Heart right ventricle (tissue), 16 donors: ENCODE measurements at regions not wholly inside any gene's neighbourhood (a gene's known extent, or its start where the extent isn't known, plus 50 kb on each side); places are given as distances from the start of the nearest gene placed in this dataset.

Experiments
- ATAC-seq, 8 donors: fragments of 200-7000 bp; cut with Tn5 transposase; one replicate each; pipeline ENCODE4 v1.9.1; 2020; ENCODE audit warnings: mild to moderate bottlenecking in 8 of 8, moderate library complexity in 8 of 8, moderate number of reproducible peaks in 1 of 8
- DNase-seq, 2 donors: peaks; one replicate each; pipeline ENCODE4 v3.0.0-alpha.2; 2020
- H3K27ac ChIP-seq, 10 donors: fragments of 200-600 bp; sonication (generic) in 2 of 10; one replicate each; pipeline versions ENCODE4 v1.5.0 to v1.8.0; 2020 to 2022; ENCODE audit warnings: mild to moderate bottlenecking in 3 of 10
- H3K27me3 ChIP-seq, 7 donors: fragments of 200-600 bp; one replicate each; pipeline ENCODE4 v1.8.0; 2021 to 2022; ENCODE audit warnings: mild to moderate bottlenecking in 2 of 7
- H3K36me3 ChIP-seq, 9 donors: fragments of 200-600 bp; sonication (generic) in 1 of 9; one replicate each; pipeline versions ENCODE4 v1.5.0 to v1.8.0; 2020 to 2022; ENCODE audit warnings: mild to moderate bottlenecking in 2 of 9
- H3K4me1 ChIP-seq, 9 donors: fragments of 200-600 bp; sonication (generic) in 1 of 9; one replicate each; pipeline versions ENCODE4 v1.5.0 to v1.8.0; 2020 to 2022; ENCODE audit warnings: mild to moderate bottlenecking in 4 of 9
- H3K4me3 ChIP-seq, 10 donors: fragments of 200-600 bp; sonication (generic) in 2 of 10; one replicate each; pipeline versions ENCODE4 v1.5.0 to v1.8.0; 2020 to 2022; ENCODE audit warnings: mild to moderate bottlenecking in 7 of 10, moderate library complexity in 2 of 10
- H3K9me3 ChIP-seq, 11 donors: fragments of 200-600 bp in 10 of 11; sonication (generic) in 2 of 11; one replicate each; pipeline versions ENCODE4 v1.5.0 to v1.8.0; 2013 to 2022; ENCODE audit warnings: mild to moderate bottlenecking in 2 of 11, control low read depth in 1 of 11, moderate library complexity in 1 of 11
- WGBS, 2 donors: extraction: QIAGEN DNeasy Blood & Tissue Kit; methylation state at CpG; one replicate each; pipeline ENCODE4 v1.1.7; 2013; ENCODE audit warnings: inconsistent platforms in 1 of 2; 5-methylcytosine and 5-hydroxymethylcytosine counted together
- intact Hi-C, 10 donors: fragments of 100-400 bp; cut with DNase I; formaldehyde crosslinking; loops; one replicate each; pipeline versions ENCODE4 v1.11.1 to v1.14.2; 2022
- TF ChIP-seq, protein P1 (sequence below), 9 donors: fragments of 200-600 bp; sonication (generic) in 2 of 9; IDR thresholded peaks; one replicate each; pipeline versions ENCODE4 v1.5.0 to v1.8.0; 2021 to 2022; ENCODE audit warnings: antibody characterized with exemption in 9 of 9, mild to moderate bottlenecking in 5 of 9, moderate library complexity in 1 of 9
- donor health status: Arrhythmogenic right ventricular cardiomyopathy.
- donor health status: ischemic (EF 13 %, LVEDD 7.1; RV severe dilation, severe dysfunction).
- donor health status: healthy with polysubstance abuse.
- donor health status: DM: no; HTN: yes; CAD: no.
- donor health status: DM: no; HTN: no; CAD: no.
- donor health status: ischemic (EF 25% LVEDD 6.9; RV normal size, moderate dysfunction).
- donor health status: ischemic (EF 25% LVEDD 5.7; RV mildly dilated, moderate dysfunction).
- donor health status: healthy.
- donor health status: DM: yes; HTN: yes; CAD: no.
- donor health status: Ischemic cardiomyopathy.
- donor health status: ischemic (EF 35%, LVEDD 5.7; RV mildly dilated, moderate dysfunction).
- donor health status: nonischemic (EF 11% LVEDD 7.7; RV severe dilation, severe dysfunction).
- donor health status: DM: yes; HTN: yes; CAD: no.
- donor health status: PGD.
- donor health status: ischemic (EF 29% LVEDD 5.4; RV normal size, mild dysfunction).
- donor health status: nonischemic (EF 23%, LVEDD 6.1; RV moderate dilation, normal function).

DNA sequence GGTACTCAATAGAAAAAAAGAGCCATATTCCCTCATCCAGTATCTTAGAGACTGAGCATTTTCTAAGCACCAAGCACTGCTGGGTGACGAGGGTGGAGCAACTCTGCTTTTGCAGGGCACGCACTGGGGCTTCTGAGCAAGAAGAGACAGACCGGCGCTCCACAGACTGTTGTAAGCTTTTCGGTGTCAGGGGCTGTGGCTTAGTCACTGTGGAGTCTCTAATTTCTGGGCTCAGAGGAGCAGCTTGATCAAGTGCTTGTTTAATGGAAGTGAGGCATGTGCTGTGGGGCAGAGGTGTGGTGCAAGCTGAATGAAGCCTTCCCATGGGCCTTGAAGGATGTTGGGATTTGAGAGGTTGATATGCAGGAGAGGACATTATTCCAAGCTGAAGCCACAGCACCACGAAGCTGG is 227.1 kb downstream of the MYCN start:
- DNase-seq (no peak), ATAC-seq (no peak)
- no peaks in the 10 kb centered on the region for H3K36me3 ChIP-seq
- TF ChIP-seq, protein P1, sequence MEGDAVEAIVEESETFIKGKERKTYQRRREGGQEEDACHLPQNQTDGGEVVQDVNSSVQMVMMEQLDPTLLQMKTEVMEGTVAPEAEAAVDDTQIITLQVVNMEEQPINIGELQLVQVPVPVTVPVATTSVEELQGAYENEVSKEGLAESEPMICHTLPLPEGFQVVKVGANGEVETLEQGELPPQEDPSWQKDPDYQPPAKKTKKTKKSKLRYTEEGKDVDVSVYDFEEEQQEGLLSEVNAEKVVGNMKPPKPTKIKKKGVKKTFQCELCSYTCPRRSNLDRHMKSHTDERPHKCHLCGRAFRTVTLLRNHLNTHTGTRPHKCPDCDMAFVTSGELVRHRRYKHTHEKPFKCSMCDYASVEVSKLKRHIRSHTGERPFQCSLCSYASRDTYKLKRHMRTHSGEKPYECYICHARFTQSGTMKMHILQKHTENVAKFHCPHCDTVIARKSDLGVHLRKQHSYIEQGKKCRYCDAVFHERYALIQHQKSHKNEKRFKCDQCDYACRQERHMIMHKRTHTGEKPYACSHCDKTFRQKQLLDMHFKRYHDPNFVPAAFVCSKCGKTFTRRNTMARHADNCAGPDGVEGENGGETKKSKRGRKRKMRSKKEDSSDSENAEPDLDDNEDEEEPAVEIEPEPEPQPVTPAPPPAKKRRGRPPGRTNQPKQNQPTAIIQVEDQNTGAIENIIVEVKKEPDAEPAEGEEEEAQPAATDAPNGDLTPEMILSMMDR (IDR thresholded peaks at IDR 0.05) = no peak
- no peaks in the 10 kb centered on the region for H3K9me3 ChIP-seq
- peaks cover 0 to 23% (median 11%) of the 10 kb centered on the region in 7 donors for H3K27me3 ChIP-seq
- no peak overlapping the region for H3K27ac ChIP-seq
- no peaks in the 10 kb centered on the region for H3K4me1 ChIP-seq
- intact Hi-C loops = no loop called here
- no peak overlapping the region for H3K4me3 ChIP-seq
- 95 to 97% methylated on average over 6 of the region's 6 CpGs for WGBS, 2 donors

DNA sequence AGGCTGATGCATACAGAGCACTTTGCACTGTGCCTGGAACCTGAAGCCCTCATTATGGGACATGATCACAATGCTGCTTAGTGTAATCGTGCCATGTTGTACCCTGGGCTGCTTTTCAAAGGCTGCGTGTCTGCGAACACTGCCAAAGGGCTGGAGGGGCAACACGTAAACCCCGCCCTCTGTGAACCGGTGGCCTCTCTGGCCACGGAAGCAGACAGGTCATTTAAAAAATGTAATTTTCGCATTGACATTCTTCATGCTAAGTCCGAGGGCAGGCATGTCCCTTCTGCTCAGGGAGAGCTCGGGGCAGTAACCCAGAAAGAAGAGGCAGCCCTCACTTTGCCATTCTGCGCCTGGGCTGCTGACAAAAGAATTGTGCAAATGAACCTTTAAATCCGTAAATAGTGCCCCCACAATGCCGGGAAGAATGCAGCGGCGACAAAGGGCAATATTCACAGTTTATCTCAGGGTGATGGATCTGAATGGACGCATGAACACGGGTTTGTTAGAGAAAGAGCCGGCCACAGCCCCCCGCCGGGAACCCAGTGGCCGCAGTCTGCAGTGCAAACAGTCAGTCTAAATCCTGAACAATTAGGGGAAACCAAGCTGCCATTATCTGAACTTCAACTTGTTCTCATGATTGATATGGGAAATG is 226.1 kb downstream of the MYCN start:
- H3K27me3 ChIP-seq = peaks cover 0 to 27% (median 11%) of the 10 kb centered on the region in 7 donors
- H3K36me3 ChIP-seq = no peaks in the 10 kb centered on the region
- ATAC-seq = no peak
- 55 to 61% methylated on average over 21 of the region's 21 CpGs for WGBS, 2 donors
- no peaks in the 10 kb centered on the region for H3K4me1 ChIP-seq
- intact Hi-C loops = no loop called here
- TF ChIP-seq, protein P1 (IDR thresholded peaks at IDR 0.05) = no peak
- H3K9me3 ChIP-seq = no peaks in the 10 kb centered on the region
- no peak overlapping the region for H3K27ac ChIP-seq
- H3K4me3 ChIP-seq = no peak overlapping the region
- no peak for DNase-seq

DNA sequence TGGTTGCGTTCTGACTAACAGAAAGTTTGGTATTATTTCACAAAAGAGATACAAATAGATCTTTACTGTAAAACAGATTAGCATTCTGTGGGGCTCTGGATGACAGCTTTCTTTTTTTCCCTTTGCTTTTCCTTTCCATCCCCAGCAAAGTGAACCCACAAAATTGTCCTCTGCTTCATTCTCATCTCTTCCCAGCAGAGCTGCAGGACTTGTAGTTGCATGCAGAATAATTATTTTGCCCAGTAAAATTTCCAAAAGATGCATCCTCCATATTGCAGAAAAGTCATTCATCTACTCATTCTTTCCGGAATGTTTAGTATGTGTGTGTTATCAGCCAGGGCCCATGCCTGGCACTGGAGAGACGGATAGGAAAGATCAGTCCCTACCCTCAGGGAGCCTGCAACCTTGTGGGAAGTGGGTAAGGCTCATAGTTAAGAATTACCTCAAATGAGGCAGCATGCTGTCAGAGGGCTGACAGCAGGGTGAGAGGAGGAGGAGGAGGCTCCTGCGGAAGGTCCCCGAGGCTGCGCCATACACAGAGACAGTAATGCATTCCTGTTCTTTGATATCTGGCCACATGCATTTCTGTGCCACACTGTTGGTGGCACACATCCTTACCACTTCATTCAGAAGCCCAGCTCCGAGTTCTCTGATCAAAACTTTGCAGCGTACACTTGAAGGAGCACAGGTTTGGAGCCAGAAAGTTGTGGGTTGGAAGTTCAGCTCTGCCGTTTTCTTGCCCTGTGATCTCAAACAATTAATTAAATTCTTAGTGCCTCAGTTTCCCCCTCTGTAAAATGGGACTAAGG is 225.4 kb downstream of the MYCN start:
- TF ChIP-seq, protein P1 (IDR thresholded peaks at IDR 0.05) = no peak

DNA sequence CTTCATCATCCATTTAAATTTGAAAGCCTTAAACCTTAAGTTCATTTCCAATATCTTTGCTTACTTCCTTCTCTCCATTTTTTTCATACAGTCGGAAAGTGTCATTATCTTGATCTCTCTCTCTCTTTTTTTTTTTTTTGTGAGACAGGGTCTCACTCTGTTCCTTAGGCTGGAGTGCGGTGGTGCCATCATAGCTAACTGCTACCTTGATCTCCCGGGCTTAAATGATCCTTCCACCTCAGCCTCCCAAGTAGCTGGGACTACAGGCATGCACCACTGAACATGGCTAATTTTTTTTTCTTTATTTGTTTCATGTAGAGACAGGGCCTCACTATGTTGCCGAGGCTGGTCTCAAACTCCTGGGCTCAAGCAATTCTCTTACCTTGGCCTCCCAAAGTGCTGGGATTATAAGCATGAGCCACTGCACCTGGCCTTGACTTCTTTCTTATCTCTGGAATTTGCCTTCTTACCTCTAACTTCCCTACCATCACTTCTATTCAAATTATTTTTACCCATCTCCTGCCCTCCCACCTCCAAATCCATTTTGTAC is 222.2 kb downstream of the MYCN start:
- WGBS, 2 donors = 80 to 95% methylated on average over 4 of the region's 4 CpGs
- Histone ChIP-seq H3K27me3 (peaks cover 0 to 21% (median 9%) of the 10 kb centered on the region in 7 donors), H3K36me3 (no peaks in the 10 kb centered on the region), H3K27ac (no peak overlapping the region), H3K4me3 (no peak overlapping the region), H3K9me3 (no peaks in the 10 kb centered on the region), H3K4me1 (no peaks in the 10 kb centered on the region)
- TF ChIP-seq, protein P1 (IDR thresholded peaks at IDR 0.05) = no peak
- DNase-seq (no peak), ATAC-seq (no peak)
- intact Hi-C loops = no loop called here

More for the DNA sequence above, 225.4 kb downstream of the MYCN start:
- Histone ChIP-seq H3K27me3 (peaks cover 0 to 28% (median 11%) of the 10 kb centered on the region in 7 donors), H3K27ac (no peak overlapping the region), H3K9me3 (no peaks in the 10 kb centered on the region), H3K4me1 (no peaks in the 10 kb centered on the region), H3K36me3 (no peaks in the 10 kb centered on the region), H3K4me3 (no peak overlapping the region)
- ATAC-seq (no peak), DNase-seq (no peak)
- 82 to 83% methylated on average over 9 of the region's 9 CpGs for WGBS, 2 donors
- intact Hi-C loops = no loop called here
